Urothelium cell line (cell line): ENCODE measurements at regions not wholly inside any gene's neighbourhood (a gene's known extent, or its start where the extent isn't known, plus 50 kb on each side); places are given as distances from the start of the nearest gene placed in this dataset.
A peak's percentile ranks its signal among the peaks of the same experiment; 100 is the strongest.
"Not testable (repeated sequence)": the region's sequence is repeated elsewhere in the genome, so short reads cannot be mapped to it uniquely, and the experiment has no call there.

ENCODE experiments used
- DNase-seq: peaks from one replicate; pipeline ENCODE4 v3.0.0; 2011; ENCODE audit warnings: low spot score, mixed read lengths
- FAIRE-seq: peaks from 2 replicates; lab custom pipeline; 2011; peaks lifted over from hg19 to GRCh38; lab: Jason Lieb, UNC

DNA sequence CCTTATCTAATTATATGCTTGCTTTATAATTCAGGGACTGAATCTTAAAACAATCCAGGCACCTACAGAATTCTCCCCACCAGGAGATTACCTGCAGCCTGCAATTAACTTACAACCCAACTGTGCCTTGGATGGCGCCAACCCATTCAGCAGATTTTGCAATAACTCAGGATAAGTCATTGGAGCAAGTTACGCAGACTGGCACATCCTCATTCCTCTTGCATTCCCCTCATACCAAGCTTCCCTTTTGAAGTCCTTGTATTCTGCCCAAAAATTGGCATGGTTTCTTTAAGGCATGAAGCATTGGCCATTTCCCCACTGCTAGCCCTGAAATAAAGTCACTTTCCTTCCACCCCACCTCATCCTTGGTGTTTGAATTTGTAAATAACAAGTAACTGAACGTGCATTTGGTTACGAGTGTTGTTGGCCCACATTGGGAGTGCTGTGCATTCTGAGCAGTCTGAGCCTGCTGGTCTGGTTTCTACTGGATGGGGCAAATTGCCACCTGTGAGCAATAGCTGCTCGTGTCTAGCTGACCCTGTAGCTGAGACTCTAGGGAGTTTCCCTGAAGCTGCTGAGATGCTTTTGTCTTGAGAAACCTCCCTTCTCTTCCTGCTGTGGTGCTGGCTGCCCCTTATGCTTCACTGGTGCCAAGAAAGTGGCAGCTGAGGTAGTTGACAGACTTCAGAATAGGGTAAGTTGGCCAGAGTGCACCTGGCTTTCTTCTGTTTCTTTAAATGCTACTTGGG is 99.2 kb upstream of the SCAF11 start:
- peak; percentile 46 for DNase-seq
- peak; percentile 37 for FAIRE-seq

DNA sequence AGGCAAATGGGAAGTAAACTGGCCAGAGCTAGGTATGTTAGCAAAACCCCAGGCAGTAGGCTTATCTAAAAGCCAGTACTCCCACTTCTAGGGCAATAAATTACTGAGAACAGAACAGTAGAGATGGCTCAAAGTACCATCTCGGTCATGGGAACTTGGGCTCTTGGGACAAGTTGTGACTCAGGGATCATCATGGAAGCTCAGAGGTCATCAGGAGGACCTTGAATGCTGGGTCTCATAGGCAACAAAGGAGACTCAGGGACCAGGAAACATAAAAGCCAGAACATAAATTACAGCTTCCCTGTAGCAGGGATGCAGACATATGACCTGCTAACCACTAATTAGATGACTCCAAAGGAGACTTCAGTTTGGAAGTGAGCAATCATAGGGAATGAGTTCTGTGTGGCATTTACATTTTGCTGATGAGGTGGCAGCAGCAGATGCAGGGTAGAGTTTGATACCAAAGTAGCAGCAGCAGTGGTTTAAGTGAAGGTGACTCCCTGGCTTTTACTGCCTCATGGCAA is 97.6 kb upstream of the SCAF11 start:
- no peak for FAIRE-seq
- no peak for DNase-seq

DNA sequence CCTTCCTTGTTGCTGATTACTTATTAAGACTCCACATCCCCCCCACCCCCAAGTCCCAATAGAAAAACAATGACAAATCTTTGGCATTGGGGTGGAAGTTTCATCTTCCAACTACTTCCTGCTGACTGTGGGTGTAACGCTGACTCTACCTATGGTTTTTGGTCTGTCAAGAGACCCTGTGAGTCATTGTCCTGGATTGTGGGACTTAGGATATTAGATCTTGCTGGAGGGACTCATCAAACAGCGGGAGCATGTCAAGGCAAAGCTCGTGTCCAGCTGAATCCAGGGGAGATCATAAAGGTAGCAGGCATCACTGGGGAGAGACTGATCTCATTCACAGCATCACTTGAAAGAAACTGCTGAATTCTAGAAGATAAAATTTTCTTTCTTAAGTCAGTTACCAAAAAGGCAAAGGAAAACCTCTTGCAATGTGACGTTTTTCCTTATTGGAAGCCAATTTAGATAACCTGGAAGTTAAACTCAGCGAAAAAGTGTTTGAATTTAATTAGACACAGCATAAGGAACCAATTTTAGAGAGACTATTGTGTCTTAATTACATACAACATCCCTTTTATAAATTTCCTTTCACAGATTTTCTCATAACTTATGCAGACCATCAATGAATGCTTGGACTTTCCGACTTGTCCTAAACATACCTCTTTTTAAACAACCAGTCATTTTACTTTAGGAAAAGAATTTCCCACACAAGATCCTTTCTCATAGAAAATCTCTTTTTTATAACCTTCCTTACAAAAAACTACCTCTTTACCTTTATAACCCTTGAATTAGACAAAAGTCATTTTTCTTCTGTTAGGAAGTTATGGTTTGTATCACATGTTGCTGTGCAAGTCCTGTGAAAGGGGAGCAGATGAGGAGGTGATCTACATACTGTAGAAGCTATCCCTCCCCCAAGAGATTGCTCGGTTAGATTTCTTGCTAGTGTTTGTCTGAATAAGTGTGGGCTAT is 94.6 kb upstream of the SCAF11 start:
- DNase-seq = peak; percentile 70
- no peak for FAIRE-seq

DNA sequence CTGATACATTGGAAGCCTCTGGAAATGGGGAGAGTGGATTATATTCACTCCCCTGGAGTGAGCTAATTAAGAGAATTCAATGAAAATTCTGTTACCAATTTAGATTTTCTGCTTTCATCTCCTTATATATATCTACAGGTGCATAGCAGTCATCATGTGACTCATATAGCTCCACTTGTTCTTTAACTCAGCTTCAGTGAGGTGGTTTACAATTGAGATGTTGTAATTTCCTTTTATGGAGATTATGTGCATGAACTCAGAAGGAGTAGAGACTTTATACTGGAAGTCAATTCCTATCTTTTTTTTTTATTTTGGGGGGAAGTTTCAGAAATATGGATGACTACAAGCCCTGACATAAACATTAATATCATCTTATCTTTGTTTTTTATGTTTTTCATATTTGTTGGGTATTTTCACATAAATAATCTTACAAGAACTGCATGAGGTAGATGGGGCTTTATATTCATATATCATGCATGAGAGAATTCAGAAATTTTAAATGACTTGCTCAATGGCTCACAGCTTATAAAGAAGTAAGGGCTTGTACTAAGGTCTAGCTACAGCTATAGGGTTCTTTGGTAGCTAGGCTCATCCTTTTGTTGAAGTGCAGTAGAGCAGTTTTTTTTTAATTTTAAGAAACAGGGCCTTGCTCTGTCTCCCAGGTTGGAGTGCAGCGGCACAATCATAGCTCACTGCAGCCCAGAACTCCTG is 92.3 kb upstream of the SCAF11 start:
- DNase-seq (no peak), FAIRE-seq (no peak)

DNA sequence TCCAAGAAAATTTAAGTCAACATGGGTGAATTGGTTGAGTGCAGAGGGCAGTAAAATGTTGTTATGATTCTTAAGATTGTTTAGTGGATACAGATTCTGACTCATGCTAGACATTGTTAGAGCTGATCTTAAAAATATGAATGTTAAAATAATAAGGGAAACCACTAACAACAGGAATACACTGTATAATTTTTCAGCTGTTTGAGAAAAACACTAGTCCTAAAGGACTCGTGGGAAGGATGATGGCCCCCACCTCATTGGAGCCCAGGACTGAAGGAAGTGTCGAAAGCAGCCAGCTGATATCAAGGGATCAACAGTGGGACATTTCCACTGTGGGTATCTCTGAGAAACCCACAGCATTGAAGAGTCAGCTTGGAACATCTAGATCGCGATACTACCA is 82.9 kb upstream of the SCAF11 start:
- DNase-seq = no peak
- no peak for FAIRE-seq

DNA sequence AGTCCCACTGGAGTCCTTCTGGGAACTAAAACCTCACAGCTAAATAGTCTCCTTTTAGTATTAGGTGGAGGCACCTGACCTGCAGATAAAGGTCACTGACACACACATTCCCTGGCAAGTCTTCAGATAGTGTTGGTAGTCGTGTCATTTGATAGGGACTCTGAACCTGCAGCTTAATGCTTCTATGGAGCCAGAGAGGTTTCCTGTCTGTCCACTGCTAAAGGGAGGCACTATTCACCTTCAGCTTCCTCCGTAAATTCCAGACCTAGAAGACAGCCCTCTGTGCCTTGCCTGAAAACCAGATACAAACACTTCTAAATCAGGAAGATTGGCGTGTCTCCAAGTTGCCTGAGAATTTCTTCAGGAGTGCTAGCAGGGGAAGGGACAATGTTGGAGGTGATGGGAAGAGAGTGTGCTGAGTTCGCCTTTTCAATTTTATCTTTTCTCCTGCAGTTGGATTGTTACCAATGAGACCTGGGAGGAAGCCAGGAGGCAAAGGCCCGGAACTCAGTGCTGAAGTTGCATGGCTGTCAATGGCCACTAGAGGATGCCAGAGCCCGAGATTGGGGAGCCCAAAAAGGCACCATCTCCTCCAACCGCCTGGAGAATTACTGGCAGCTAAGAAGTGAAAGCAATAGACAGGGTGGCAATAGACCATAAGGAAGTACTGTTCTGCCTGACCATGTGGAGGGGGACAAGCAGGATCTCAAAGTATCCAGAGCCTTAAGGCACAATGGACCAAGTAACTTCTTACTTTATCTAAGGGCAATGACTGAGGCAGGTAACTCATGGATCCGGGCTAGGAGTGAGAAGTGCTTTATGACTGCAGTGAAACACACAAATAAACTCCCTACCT is 81.6 kb upstream of the SCAF11 start:
- FAIRE-seq (no peak), DNase-seq (peak; percentile 77)

DNA sequence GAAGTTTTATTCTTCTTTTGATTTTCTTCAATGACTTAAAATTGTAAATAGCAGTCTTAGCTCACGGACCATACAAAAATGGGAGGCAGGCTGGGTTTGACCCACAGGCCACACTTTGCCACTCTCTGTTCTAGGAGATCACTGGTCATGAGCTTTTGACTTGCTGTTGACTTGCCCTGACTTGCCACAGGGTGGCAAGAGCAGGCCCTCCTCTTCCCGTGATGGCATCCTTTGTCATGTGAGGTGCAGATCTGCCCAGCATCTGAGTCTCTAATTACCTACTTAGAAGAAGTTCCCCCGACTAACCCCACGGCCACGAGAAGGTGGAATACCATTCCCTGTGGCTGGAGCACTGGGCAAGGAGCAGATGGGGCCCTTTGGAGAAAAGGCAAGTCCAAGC is 81.0 kb upstream of the SCAF11 start:
- no peak for DNase-seq
- FAIRE-seq = no peak

DNA sequence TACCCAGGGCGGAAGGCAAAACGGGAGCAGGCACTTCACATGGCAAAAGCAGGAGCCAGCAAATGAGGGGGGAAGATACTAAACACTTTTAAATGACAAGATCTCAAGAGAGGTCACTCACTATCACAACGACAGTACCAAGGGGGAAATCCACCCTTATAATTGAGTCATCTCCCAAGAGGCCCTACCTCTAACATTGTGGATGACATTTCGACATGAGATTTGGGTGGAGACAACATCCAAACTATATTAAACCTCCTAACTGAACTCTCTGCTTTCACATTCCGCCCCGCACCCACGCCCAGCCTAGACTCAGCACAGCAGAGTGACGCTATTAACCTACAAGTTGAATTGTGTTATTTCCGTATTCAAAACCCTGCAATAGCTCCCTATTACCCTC is 76.7 kb upstream of the SCAF11 start:
- DNase-seq = no peak
- FAIRE-seq = no peak

DNA sequence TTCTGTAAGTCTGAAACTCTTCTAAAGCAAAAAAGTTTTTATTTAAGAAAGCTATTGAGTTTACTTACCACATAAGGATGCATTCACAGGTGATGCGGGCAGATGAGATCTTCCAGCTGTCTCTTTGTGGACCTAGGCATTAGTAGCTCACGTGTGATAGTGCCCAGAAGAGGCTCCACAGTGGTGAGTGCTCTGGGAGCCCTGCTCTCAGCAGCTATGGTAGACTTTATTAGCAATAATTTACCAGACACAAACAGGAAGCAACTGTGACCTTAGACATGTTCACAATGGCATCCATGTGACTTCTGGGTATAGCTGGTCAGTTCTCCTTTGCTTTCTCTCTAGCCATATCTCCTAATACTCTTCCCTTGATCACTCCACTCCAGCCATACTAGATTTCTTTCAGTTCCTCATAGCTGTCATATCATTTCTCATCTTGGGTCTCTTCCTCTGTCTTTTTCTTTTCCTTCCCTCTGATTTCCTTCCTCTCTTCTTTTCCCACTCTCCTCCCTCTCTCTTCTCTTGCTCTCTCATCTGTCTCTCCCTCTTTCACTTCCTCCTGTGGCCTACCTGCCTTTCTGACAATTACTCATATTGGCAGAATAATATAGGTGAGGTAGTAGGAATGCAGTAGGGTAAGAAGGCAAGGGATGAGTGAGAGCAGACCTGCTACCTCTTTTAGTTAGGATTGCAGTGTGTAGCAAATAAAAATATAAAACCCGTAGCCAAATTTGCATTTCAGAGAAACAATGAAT is 75.2 kb upstream of the SCAF11 start:
- DNase-seq (no peak), FAIRE-seq (no peak)

DNA sequence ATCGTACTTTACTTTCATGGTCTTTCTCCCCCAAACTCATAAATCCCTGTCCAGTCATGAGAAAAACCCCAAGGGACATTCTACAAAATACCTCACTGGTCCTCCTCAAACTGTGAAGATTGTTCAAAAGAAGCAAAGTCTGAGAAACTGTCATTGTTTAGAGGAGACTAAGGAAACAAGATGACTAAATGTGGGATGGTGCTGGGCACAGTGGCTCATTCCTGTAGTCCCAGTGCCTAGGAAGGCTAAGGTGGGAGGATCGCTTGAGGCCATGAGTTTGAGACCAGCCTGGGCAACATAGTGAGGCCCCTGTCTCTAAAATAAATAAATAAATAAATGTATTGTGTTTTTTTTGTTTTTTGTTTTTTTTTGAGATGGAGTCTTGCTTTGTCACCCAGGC is 74.2 kb upstream of the SCAF11 start:
- no peak for FAIRE-seq

DNA sequence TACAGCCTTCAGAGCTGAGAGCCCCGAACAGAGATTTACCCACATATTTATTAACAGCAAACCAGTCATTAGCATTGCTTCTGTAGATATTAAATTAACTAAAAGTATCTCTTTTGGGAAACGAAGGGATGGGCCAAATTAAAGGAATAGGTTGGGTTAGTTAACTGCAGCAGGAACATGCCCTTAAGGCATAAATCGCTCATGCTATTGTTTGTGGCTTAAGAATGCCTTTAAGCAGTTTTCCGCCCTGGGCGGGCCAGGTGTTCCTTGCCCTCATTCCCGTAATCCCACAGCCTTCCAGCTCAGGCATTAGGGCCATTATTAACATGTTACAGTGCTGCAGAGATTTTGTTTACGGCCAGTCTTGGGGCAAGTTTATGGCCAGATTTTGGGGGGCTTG is 68.3 kb upstream of the SCAF11 start:
- DNase-seq, FAIRE-seq: not testable (repeated sequence)

More for the DNA sequence above, 74.2 kb upstream of the SCAF11 start:
- no peak for DNase-seq

DNA sequence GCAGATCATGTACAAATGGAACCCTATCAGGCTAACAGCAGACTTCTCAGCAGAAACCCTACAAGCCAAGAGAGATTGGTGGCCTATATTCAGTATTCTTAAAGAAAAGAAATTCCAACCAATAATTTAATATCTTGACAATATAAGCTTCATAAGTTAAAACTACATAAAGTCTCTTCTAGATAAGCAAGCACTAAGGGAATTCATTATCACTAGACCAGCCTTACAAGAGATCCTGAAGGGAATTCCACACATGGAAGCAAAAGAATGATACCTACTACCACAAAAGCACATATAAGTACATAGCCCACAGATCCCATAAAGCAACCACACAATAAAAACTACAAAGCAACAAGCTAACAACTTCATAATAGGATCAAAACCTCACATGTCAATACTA is 60.4 kb upstream of the SCAF11 start:
- no peak for DNase-seq
- no peak for FAIRE-seq

DNA sequence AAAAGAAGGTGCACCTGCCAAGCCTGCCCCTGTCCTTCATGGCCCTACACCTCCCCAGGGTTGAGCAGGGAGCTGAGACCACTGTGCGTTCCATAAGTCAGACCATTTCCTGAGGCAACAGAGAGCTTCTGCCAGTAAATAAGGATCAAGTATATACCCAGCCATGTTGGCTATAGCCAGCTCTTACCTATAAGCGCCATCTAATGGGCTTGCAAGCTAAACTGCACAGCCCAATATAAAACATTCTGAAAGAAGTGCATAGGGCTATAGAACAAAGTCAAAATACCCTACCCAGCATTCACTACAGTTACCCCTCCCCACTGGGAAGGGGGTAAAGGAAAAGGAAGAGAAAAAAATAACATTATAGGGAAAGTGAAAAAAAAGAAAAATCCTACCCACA is 59.3 kb upstream of the SCAF11 start:
- no peak for DNase-seq
- FAIRE-seq = no peak

DNA sequence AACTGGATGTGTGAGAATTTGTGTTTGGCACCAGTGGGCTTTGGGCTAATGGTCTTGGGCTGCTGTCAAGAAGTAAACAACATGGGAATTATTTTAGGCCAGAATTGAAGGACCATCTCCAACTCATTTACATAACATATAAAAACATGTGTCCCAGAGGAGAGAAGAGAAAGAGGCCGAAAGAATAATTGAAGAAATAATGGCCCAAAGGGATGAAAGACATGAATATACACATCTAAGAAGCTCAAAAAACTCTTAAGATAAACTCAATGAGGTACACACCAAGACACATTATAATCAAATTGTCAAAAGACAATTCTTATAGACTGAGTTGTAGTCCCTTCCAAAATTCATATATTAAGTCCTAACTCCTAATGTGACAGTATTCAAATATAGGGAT is 56.1 kb upstream of the SCAF11 start:
- DNase-seq (no peak), FAIRE-seq (no peak)

DNA sequence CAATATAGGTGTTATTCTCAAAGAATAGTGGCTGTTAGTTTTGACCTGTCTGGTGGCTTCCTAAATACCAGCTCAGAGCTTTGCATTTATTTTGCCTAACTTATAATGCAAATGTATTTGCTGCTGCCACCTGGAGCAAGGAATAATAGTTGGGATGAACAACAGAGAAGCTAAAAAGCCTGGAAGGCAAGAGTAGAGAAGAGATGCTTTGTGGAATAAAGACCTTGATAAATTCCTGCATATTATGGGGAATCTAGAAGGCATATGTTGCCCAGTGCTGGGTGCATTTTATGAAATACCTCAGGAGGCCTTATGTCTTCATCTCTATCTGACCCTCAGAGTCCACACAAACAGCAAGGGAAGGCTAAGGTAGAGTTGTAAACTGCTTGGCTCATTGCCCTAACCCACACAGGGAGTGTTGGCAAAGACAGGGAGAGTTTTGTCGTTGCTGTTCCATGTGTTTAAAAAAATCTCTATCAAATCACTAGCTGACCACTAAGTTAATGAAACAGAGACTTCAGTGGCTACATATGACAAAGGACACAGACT is 53.7 kb upstream of the SCAF11 start:
- FAIRE-seq (no peak), DNase-seq (no peak)
